ENCODE measurements at regions not wholly inside any gene's neighbourhood (a gene's known extent, or its start where the extent isn't known, plus 50 kb on each side); places are given as distances from the start of the nearest gene placed in this dataset.

DNA sequence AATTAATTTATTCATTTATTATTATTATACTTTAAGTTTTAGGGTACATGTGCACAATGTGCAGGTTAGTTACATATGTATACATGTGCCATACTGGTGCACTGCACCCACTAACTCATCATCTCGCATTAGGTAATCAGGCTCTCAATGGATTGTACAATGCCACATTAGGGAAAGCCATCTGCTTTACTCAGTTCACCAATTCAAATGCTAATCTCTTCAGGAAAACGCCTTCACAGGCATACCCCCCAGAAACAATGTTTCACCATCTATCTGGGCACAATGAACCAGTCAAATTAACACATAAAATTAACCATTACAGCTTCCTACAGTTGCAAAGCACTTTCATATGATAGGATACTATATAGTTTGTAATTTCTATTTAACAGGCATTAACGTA, 84.8 kb upstream of the DNAJC10 start:
- ATAC-seq (ENCODE audit: low read depth) (no peak), DNase-seq (no peak)
- POLR2A ChIA-PET: no interaction called here
- Mint-ChIP-seq H3K27me3 (peaks cover 11% of the 10 kb centered on the region), H3K36me3 (ENCODE audit: low read depth) (no peaks in the 10 kb centered on the region), H3K9me3 (no peaks in the 10 kb centered on the region), H3K4me3 (no peak overlapping the region), H3K4me1 (no peaks in the 10 kb centered on the region), H3K27ac (no peak overlapping the region)
- CTCF ChIA-PET: no interaction called here
- intact Hi-C loops (cut with micrococcal nuclease): no loop called here
- TF ChIP-seq, protein P1, sequence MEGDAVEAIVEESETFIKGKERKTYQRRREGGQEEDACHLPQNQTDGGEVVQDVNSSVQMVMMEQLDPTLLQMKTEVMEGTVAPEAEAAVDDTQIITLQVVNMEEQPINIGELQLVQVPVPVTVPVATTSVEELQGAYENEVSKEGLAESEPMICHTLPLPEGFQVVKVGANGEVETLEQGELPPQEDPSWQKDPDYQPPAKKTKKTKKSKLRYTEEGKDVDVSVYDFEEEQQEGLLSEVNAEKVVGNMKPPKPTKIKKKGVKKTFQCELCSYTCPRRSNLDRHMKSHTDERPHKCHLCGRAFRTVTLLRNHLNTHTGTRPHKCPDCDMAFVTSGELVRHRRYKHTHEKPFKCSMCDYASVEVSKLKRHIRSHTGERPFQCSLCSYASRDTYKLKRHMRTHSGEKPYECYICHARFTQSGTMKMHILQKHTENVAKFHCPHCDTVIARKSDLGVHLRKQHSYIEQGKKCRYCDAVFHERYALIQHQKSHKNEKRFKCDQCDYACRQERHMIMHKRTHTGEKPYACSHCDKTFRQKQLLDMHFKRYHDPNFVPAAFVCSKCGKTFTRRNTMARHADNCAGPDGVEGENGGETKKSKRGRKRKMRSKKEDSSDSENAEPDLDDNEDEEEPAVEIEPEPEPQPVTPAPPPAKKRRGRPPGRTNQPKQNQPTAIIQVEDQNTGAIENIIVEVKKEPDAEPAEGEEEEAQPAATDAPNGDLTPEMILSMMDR (IDR thresholded peaks at IDR 0.05): no peak

DNA sequence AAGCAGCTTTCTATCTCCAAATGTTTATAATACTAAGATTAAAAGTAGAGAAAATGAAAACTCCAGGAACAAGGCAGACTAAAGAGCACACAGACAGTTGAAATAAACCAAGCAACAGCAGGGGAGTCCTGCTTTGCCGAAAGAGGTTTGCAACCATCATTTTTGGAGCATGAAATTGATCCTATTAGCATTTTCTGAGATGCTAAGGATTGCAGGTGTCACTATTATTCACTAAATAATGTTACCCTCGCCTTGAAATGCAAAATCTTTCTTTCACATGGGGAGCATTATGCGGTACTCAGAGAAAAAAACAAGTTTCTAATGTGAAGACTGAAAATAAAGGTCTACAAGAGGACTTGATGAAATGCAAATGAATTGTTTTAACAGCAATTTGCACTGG, 81.7 kb upstream of the DNAJC10 start:
- TF ChIP-seq, protein P1 (IDR thresholded peaks at IDR 0.05): no peak

DNA sequence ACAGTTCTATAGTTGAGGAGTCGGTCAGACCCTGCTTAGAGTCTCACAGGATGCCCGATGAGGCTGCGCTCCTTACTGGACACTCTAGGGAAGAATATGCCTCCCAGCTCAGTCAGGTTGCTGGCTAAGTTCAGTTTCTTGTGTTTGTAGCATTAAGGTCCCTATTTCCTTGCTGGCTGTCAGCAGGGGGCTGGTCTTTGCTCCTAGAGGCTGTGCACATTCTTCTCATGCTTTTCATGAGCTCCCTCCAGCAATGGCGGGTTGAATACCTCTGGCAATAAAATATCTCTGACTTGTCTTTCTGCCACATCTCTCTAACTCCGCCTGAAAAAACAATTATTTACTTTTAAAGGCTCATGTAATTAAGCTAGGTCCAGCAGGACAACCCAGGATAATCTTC, 79.4 kb upstream of the DNAJC10 start:
- no peaks in the 10 kb centered on the region for H3K9me3 Mint-ChIP-seq
- CTCF ChIA-PET: no interaction called here
- intact Hi-C loops (cut with micrococcal nuclease): no loop called here
- ATAC-seq (ENCODE audit: low read depth) (no peak), DNase-seq (no peak)
- H3K36me3 Mint-ChIP-seq (ENCODE audit: low read depth): no peaks in the 10 kb centered on the region
- H3K27me3 Mint-ChIP-seq: peaks cover 2% of the 10 kb centered on the region
- H3K4me3 Mint-ChIP-seq: no peak overlapping the region
- POLR2A ChIA-PET: no interaction called here
- no peak overlapping the region for H3K27ac Mint-ChIP-seq
- TF ChIP-seq, protein P1 (IDR thresholded peaks at IDR 0.05): no peak
- no peaks in the 10 kb centered on the region for H3K4me1 Mint-ChIP-seq

More for the DNA sequence above, 81.7 kb upstream of the DNAJC10 start:
- POLR2A ChIA-PET: no interaction called here
- no peak overlapping the region for H3K4me3 Mint-ChIP-seq
- H3K4me1 Mint-ChIP-seq: no peaks in the 10 kb centered on the region
- DNase-seq (no peak), ATAC-seq (ENCODE audit: low read depth) (no peak)
- intact Hi-C loops (cut with micrococcal nuclease): no loop called here
- peaks cover 9% of the 10 kb centered on the region for H3K27me3 Mint-ChIP-seq
- no peaks in the 10 kb centered on the region for H3K36me3 Mint-ChIP-seq (ENCODE audit: low read depth)
- H3K9me3 Mint-ChIP-seq: no peaks in the 10 kb centered on the region
- no peak overlapping the region for H3K27ac Mint-ChIP-seq
- CTCF ChIA-PET: no interaction called here

DNA sequence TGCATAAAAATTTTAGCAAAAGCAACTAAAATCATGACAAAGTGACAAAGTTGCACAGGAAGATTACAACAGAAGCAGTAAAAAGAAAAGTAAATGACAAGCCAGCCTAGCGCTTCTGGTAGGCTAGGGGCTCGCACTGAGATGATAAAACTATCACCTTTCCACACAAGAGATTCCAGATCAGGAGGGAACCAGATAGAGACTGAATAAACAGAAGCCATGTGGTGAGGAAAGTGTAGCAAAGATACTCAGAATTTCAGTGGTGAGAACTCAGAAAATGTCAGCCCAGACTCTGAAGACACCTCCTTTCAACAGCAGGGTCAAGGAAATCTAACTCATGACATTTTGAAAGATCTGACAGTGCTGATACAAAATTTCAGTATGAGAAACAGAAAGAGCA, 77.4 kb upstream of the DNAJC10 start:
- H3K27ac Mint-ChIP-seq: no peak overlapping the region
- TF ChIP-seq, protein P1 (IDR thresholded peaks at IDR 0.05): no peak
- no peak for ATAC-seq (ENCODE audit: low read depth)
- DNase-seq: no peak
- H3K27me3 Mint-ChIP-seq: no peaks in the 10 kb centered on the region
- ChIA-PET CTCF (no interaction called here), POLR2A (no interaction called here)
- intact Hi-C loops (cut with micrococcal nuclease): no loop called here
- no peaks in the 10 kb centered on the region for H3K36me3 Mint-ChIP-seq (ENCODE audit: low read depth)
- H3K4me1 Mint-ChIP-seq: no peaks in the 10 kb centered on the region
- H3K9me3 Mint-ChIP-seq: no peaks in the 10 kb centered on the region
- no peak overlapping the region for H3K4me3 Mint-ChIP-seq

DNA sequence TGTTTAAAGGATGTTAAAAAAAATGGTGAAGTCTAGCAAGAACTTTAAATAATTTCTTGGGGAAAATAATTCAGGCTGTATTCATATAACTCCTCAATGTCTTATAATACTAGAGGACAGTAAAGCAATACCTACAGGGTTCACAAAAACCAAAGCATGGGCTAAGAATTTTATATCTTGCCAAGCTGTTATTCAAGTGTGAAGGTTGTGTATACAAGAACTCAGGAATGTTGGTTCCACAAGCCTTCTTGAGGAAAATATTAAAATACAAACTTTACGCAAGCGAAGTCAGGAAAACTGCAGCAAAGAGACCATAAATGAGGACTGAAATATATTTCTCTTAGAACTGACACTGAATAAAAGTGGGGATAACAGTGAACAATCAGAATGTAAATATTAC, 76.1 kb upstream of the DNAJC10 start:
- CTCF ChIA-PET: no interaction called here
- DNase-seq (no peak), ATAC-seq (ENCODE audit: low read depth) (no peak)
- TF ChIP-seq, protein P1 (IDR thresholded peaks at IDR 0.05): no peak
- Mint-ChIP-seq H3K27ac (no peak overlapping the region), H3K9me3 (no peaks in the 10 kb centered on the region), H3K27me3 (no peaks in the 10 kb centered on the region), H3K36me3 (ENCODE audit: low read depth) (no peaks in the 10 kb centered on the region), H3K4me1 (no peaks in the 10 kb centered on the region), H3K4me3 (no peak overlapping the region)
- intact Hi-C loops (cut with micrococcal nuclease): no loop called here
- POLR2A ChIA-PET: no interaction called here

All from activated B cell treated with CpG ODN at 0.5 μM for 24 hours (primary cell).